Liver (tissue), 7 donors: ENCODE measurements at regions not wholly inside any gene's neighbourhood (a gene's known extent, or its start where the extent isn't known, plus 50 kb on each side); places are given as distances from the start of the nearest gene placed in this dataset.

ENCODE experiments used
- DNase-seq: peaks from one replicate; pipeline ENCODE4 v3.0.0-alpha.2; 2017; ENCODE audit warnings: low spot score
- H3K27ac ChIP-seq, 2 donors: one replicate each; pipeline ENCODE4 v1.7.0; 2013; ENCODE audit warnings: inconsistent platforms in 2 of 2, low read length in 2 of 2, control low read depth in 1 of 2, low read depth in 1 of 2, mild to moderate bottlenecking in 1 of 2
- H3K27me3 ChIP-seq, 4 donors: one replicate each; pipeline versions ENCODE4 v1.6.1 to v1.7.0; 2013; ENCODE audit warnings: low read length in 3 of 4, inconsistent platforms in 1 of 4, mild to moderate bottlenecking in 1 of 4, moderate library complexity in 1 of 4; ENCODE audit not compliant: control insufficient read depth in 4 of 4, insufficient read depth in 4 of 4
- H3K36me3 ChIP-seq, 4 donors: one replicate each; pipeline versions ENCODE4 v1.6.1 to v1.7.0; 2013; ENCODE audit warnings: low read length in 3 of 4, mild to moderate bottlenecking in 3 of 4, low read depth in 1 of 4, moderate library complexity in 1 of 4; ENCODE audit not compliant: control insufficient read depth in 4 of 4, insufficient read depth in 3 of 4
- H3K4me1 ChIP-seq, 4 donors: one replicate each; pipeline versions ENCODE4 v1.6.1 to v1.7.0; 2013; ENCODE audit warnings: low read length in 3 of 4, mild to moderate bottlenecking in 3 of 4, moderate library complexity in 1 of 4; ENCODE audit not compliant: control insufficient read depth in 4 of 4, insufficient read depth in 4 of 4
- H3K4me3 ChIP-seq, 3 donors: one replicate each; pipeline versions ENCODE4 v1.6.1 to v1.7.0; 2013; ENCODE audit warnings: low read length in 3 of 3, control low read depth in 1 of 3, low read depth in 1 of 3, mild to moderate bottlenecking in 1 of 3
- H3K9ac ChIP-seq, 2 donors: one replicate each; pipeline ENCODE4 v1.7.0; 2013; ENCODE audit warnings: low read length in 2 of 2, mild to moderate bottlenecking in 2 of 2, moderate library complexity in 2 of 2, control low read depth in 1 of 2, low read depth in 1 of 2
- H3K9me3 ChIP-seq, 4 donors: one replicate each; pipeline versions ENCODE4 v1.6.1 to v1.7.0; 2013; ENCODE audit warnings: low read length in 3 of 4; ENCODE audit not compliant: control insufficient read depth in 4 of 4
- EGR1 ChIP-seq, 2 donors: IDR thresholded peaks; 2 replicates each; pipeline ENCODE4 v1.6.1; 2016 to 2018; ENCODE audit warnings: antibody characterized with exemption in 2 of 2, low read depth in 2 of 2
- FOXA1 ChIP-seq: IDR thresholded peaks from 2 replicates; pipeline ENCODE4 v1.6.1; 2016; ENCODE audit warnings: antibody characterized with exemption
- FOXA2 ChIP-seq: IDR thresholded peaks from 2 replicates; pipeline ENCODE4 v1.6.1; 2016; ENCODE audit warnings: antibody characterized with exemption
- GABPA ChIP-seq, 2 donors: IDR thresholded peaks in 1 of 2; conservative IDR thresholded peaks in 1 of 2; 2 replicates each; pipeline ENCODE4 v1.6.1; 2016; ENCODE audit warnings: antibody characterized with exemption in 2 of 2, mild to moderate bottlenecking in 1 of 2, moderate library complexity in 1 of 2
- HNF4A ChIP-seq, 2 donors: conservative IDR thresholded peaks; 2 replicates each; pipeline ENCODE4 v1.6.1; 2016; ENCODE audit warnings: antibody characterized with exemption in 2 of 2, mild to moderate bottlenecking in 2 of 2
- HNF4G ChIP-seq: IDR thresholded peaks from 2 replicates; pipeline ENCODE4 v1.6.1; 2016; ENCODE audit warnings: antibody characterized with exemption
- JUND ChIP-seq, 2 donors: IDR thresholded peaks; 2 replicates each; pipeline ENCODE4 v1.6.1; 2016; ENCODE audit warnings: antibody characterized with exemption in 2 of 2
- NR2F2 ChIP-seq: IDR thresholded peaks from 2 replicates; pipeline ENCODE4 v1.6.1; 2016; ENCODE audit warnings: antibody characterized with exemption
- RAD21 ChIP-seq, 2 donors: IDR thresholded peaks; 2 replicates each; pipeline ENCODE4 v1.6.1; 2016; ENCODE audit warnings: antibody characterized with exemption in 2 of 2, mild to moderate bottlenecking in 2 of 2
- RXRA ChIP-seq, 2 donors: IDR thresholded peaks; 2 replicates each; pipeline ENCODE4 v1.6.1; 2017 to 2018; ENCODE audit warnings: antibody characterized with exemption in 2 of 2, mild to moderate bottlenecking in 1 of 2
- SP1 ChIP-seq: IDR thresholded peaks from 2 replicates; pipeline ENCODE4 v1.6.1; 2018; ENCODE audit warnings: antibody characterized with exemption, mild to moderate bottlenecking
- TAF1 ChIP-seq: conservative IDR thresholded peaks from 2 replicates; pipeline ENCODE4 v1.6.1; 2016; ENCODE audit warnings: antibody characterized with exemption, mild to moderate bottlenecking
- YY1 ChIP-seq: IDR thresholded peaks from 2 replicates; pipeline ENCODE4 v1.6.1; 2016; ENCODE audit warnings: antibody characterized with exemption, mild to moderate bottlenecking
- WGBS: extraction: QIAGEN DNeasy Blood & Tissue Kit; methylation state at CpG from one replicate; pipeline ENCODE4 v1.1.7; 2013; 5-methylcytosine and 5-hydroxymethylcytosine counted together
- TF ChIP-seq, protein P1 (sequence below): IDR thresholded peaks from 2 replicates; pipeline ENCODE4 v1.6.1; 2016; ENCODE audit warnings: antibody characterized with exemption, mild to moderate bottlenecking
- TF ChIP-seq, protein P2 (sequence below): IDR thresholded peaks from 2 replicates; pipeline ENCODE4 v1.6.1; 2016; ENCODE audit warnings: antibody characterized with exemption
- donor health status: healthy.
- donor health status: healthy.
- donor health status: healthy.
- donor health status: healthy.

DNA sequence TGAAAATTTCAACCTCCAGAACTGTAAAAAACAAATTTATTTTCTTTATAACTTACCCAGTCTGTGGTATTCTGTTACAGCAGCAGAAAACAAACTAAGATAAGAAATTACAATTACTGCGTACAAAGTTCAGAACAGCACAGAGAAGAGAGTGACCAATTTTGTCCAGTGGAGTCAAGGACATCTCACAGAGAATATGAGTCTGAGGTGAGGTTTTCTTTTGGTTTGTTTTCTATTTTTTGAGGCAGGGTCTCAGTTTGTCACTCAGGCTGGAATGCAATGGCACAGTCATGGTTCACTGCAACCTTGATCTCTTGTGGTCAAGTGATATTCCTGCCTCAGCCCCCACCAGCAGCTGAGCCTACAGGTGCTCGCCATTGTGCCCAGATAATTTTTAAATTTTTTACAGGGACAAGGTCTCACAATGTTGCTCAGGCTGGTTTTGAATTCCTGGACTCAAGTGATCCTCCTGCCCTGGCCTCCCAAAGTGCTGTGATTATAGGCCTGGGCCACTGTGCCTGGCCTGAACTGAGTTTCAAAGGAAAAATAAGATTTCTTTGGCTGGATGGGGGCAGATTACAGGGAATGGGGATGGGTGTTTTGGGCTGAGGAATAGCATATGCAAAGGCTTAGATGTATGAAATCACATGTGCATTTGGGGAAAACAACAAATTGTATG, 201.1 kb upstream of the USP24 start:
- no peaks in the 10 kb centered on the region for H3K36me3 ChIP-seq
- no peak overlapping the region for H3K4me3 ChIP-seq
- H3K4me1 ChIP-seq: no peaks in the 10 kb centered on the region
- H3K27me3 ChIP-seq: no peaks in the 10 kb centered on the region
- no peak overlapping the region for H3K9ac ChIP-seq
- no peak for DNase-seq
- H3K9me3 ChIP-seq: peaks cover 0 to 1% (median 0%) of the 10 kb centered on the region in 4 donors
- WGBS: 93% methylated on average over 2 of the region's 2 CpGs
- no peak overlapping the region for H3K27ac ChIP-seq
- TF ChIP-seq YY1: no peak
- TF ChIP-seq FOXA2: no peak
- no peak for TF ChIP-seq TAF1
- TF ChIP-seq RXRA (IDR thresholded peaks at IDR 0.05): no peak
- no peak for TF ChIP-seq NR2F2
- no peak for TF ChIP-seq SP1
- TF ChIP-seq GABPA (IDR thresholded peaks at IDR 0.05 in 1 of 2, conservative IDR thresholded peaks at IDR 0.05 in 1 of 2): no peak
- no peak for TF ChIP-seq FOXA1
- no peak for TF ChIP-seq JUND (IDR thresholded peaks at IDR 0.05)
- no peak for TF ChIP-seq HNF4A (conservative IDR thresholded peaks at IDR 0.05)
- TF ChIP-seq EGR1 (IDR thresholded peaks at IDR 0.05; ENCODE audit: low read depth in 2 of 2): no peak

DNA sequence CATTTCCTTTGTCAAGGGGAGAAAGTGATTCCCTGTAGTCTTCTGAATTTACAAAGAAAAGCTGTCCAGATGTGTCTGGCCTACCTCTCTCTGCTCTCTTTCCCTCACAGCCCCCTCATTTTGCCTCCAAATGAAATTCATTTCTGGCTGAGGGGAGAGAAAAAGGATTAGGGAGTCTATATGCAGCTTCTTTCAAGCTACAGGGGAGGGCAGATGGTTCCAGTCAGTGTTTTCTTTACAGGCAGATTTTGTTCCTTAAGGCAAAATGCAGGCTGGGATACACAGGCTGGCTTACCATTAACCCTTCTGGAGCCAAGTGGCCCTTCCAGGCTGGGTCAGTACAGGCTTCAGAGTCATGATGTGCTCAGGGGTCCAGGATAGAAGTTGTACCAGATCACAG, 198.1 kb upstream of the USP24 start:
- DNase-seq: no peak
- TF ChIP-seq HNF4A (conservative IDR thresholded peaks at IDR 0.05) (no peak), EGR1 (IDR thresholded peaks at IDR 0.05; ENCODE audit: low read depth in 2 of 2) (no peak), JUND (IDR thresholded peaks at IDR 0.05) (no peak), RAD21 (IDR thresholded peaks at IDR 0.05) (no peak), YY1 (no peak), GABPA (IDR thresholded peaks at IDR 0.05 in 1 of 2, conservative IDR thresholded peaks at IDR 0.05 in 1 of 2) (no peak), TAF1 (no peak), HNF4G (no peak)
- TF ChIP-seq, protein P1, sequence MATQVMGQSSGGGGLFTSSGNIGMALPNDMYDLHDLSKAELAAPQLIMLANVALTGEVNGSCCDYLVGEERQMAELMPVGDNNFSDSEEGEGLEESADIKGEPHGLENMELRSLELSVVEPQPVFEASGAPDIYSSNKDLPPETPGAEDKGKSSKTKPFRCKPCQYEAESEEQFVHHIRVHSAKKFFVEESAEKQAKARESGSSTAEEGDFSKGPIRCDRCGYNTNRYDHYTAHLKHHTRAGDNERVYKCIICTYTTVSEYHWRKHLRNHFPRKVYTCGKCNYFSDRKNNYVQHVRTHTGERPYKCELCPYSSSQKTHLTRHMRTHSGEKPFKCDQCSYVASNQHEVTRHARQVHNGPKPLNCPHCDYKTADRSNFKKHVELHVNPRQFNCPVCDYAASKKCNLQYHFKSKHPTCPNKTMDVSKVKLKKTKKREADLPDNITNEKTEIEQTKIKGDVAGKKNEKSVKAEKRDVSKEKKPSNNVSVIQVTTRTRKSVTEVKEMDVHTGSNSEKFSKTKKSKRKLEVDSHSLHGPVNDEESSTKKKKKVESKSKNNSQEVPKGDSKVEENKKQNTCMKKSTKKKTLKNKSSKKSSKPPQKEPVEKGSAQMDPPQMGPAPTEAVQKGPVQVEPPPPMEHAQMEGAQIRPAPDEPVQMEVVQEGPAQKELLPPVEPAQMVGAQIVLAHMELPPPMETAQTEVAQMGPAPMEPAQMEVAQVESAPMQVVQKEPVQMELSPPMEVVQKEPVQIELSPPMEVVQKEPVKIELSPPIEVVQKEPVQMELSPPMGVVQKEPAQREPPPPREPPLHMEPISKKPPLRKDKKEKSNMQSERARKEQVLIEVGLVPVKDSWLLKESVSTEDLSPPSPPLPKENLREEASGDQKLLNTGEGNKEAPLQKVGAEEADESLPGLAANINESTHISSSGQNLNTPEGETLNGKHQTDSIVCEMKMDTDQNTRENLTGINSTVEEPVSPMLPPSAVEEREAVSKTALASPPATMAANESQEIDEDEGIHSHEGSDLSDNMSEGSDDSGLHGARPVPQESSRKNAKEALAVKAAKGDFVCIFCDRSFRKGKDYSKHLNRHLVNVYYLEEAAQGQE: no peak
- TF ChIP-seq, protein P2, sequence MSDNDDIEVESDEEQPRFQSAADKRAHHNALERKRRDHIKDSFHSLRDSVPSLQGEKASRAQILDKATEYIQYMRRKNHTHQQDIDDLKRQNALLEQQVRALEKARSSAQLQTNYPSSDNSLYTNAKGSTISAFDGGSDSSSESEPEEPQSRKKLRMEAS: no peak
- H3K27me3 ChIP-seq: no peaks in the 10 kb centered on the region
- no peak overlapping the region for H3K9ac ChIP-seq
- no peaks in the 10 kb centered on the region for H3K4me1 ChIP-seq
- H3K36me3 ChIP-seq: no peaks in the 10 kb centered on the region
- no peak overlapping the region for H3K4me3 ChIP-seq
- H3K9me3 ChIP-seq: peaks cover 0 to 1% (median 0%) of the 10 kb centered on the region in 4 donors
- H3K27ac ChIP-seq: no peak overlapping the region

DNA sequence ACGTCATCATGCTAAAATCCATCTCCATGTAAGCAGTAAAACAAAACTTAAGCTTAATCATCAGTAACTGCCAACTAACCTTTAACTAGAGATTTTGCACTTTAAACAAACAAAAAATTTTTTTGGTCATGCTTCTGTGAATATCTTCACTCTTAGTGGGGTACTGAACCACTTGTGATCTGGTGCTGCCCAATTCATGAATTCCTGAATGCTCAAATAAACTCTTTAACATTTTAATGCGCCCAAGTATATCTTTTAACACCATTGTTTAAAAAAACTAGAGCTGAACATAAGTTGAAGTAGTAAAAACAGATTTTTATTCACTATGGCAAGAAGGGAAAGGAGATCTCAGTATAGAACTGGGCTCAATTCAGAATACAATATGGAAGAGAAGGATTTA, 196.9 kb upstream of the USP24 start:
- no peaks in the 10 kb centered on the region for H3K36me3 ChIP-seq
- no peaks in the 10 kb centered on the region for H3K27me3 ChIP-seq
- no peak for TF ChIP-seq SP1
- TF ChIP-seq FOXA1: no peak
- TF ChIP-seq EGR1 (IDR thresholded peaks at IDR 0.05; ENCODE audit: low read depth in 2 of 2): no peak
- TF ChIP-seq JUND (IDR thresholded peaks at IDR 0.05): no peak
- TF ChIP-seq TAF1: no peak
- no peak for TF ChIP-seq HNF4G
- no peak for TF ChIP-seq GABPA (IDR thresholded peaks at IDR 0.05 in 1 of 2, conservative IDR thresholded peaks at IDR 0.05 in 1 of 2)
- no peak for TF ChIP-seq FOXA2
- H3K9me3 ChIP-seq: peaks cover 0 to 1% (median 0%) of the 10 kb centered on the region in 4 donors
- H3K27ac ChIP-seq: no peak overlapping the region
- no peaks in the 10 kb centered on the region for H3K4me1 ChIP-seq
- H3K4me3 ChIP-seq: no peak overlapping the region
- DNase-seq: no peak
- WGBS: 84% methylated on average over 2 of the region's 2 CpGs
- H3K9ac ChIP-seq: no peak overlapping the region
